ENCODE measurements at regions not wholly inside any gene's neighbourhood (a gene's known extent, or its start where the extent isn't known, plus 50 kb on each side); places are given as distances from the start of the nearest gene placed in this dataset.

DNA sequence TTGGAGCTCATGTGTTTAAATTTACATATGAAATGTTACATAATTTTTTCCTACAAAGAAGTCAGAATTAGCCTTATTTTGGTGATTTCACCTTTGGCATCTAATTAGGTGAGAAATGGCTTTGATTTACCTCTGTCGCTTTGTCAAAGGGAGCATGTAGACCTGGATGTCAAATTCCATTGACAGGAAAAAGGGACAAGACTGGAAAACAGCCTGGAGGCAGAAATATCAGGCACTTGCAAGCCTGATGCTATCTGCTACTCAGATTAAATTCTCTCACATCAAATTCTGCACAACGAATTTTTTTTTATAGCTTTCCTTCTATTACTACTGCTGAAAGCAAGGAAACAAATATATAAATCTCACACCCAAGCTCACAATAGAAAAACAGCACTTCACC is 54.1 kb upstream of the CTNND2 start:
- Histone ChIP-seq H3K9me2 (ENCODE audit: insufficient read depth) (no peaks in the 10 kb centered on the region), H3K4me1 (ENCODE audit: control insufficient read depth in 1 of 2, insufficient read depth in 2 of 2, low read length in 2 of 2) (no peaks in the 10 kb centered on the region), H3K27ac (ENCODE audit: low read depth, low read length) (no peak overlapping the region), H3K79me2 (ENCODE audit: insufficient read depth, low read length) (no peaks in the 10 kb centered on the region), H4K20me1 (ENCODE audit: insufficient read depth) (no peaks in the 10 kb centered on the region), H2AFZ (ENCODE audit: low read depth, low read length, poor library complexity, severe bottlenecking) (no peak overlapping the region), H3K4me2 (ENCODE audit: low read length) (no peak overlapping the region), H3K27me3 (ENCODE audit: insufficient read depth, low read length) (no peaks in the 10 kb centered on the region), H3K36me3 (ENCODE audit: control insufficient read depth in 1 of 2, insufficient read depth in 2 of 2, low read length in 2 of 2) (no peaks in the 10 kb centered on the region), H3K9me3 (ENCODE audit: control insufficient read depth in 1 of 2, insufficient read depth in 1 of 2, low read depth in 1 of 2, low read length in 2 of 2) (peaks cover 8 to 15% of the 10 kb centered on the region in 2 experiments; a peak in 3 of 4 replicates), H3K4me3 (replicated peaks in 1 of 2; ENCODE audit: low read depth in 1 of 2, low read length in 2 of 2) (no peak overlapping the region), H3K9ac (ENCODE audit: low read length) (no peak overlapping the region)
- ATAC-seq = no peak
- intact Hi-C loops (cut with micrococcal nuclease) = no loop called here
- ChIA-PET POLR2A (no interaction called here), CTCF (no interaction called here), RAD21 (ENCODE audit: low non-redundant PET in 1 of 2, low total read pairs in 2 of 2, uncharacterized antibody in 2 of 2, unreplicated experiment in 2 of 2) (no interaction called here)
- TF ChIP-seq RAD21 (IDR thresholded peaks at IDR 0.05; ENCODE audit: low read depth) (no peak), CEBPB (IDR thresholded peaks at IDR 0.05; ENCODE audit: low read depth) (no peak), SP1 (IDR thresholded peaks at IDR 0.05; ENCODE audit: low read depth) (no peak), SIN3A (IDR thresholded peaks at IDR 0.05; ENCODE audit: low read depth) (no peak), EZH2 (IDR thresholded peaks at IDR 0.05) (no peak), TCF7L2 (IDR thresholded peaks at IDR 0.05; ENCODE audit: borderline replicate concordance, extremely low read depth, insufficient read depth, insufficient read length) (no peak), ZNF274 (IDR thresholded peaks at IDR 0.05; ENCODE audit: low read depth, low read length) (no peak), EGR1 (IDR thresholded peaks at IDR 0.05; ENCODE audit: low read depth) (no peak), POLR2A (IDR thresholded peaks at IDR 0.05; ENCODE audit: borderline replicate concordance, extremely low read depth, insufficient read depth, insufficient read length) (no peak), SRF (IDR thresholded peaks at IDR 0.05; ENCODE audit: low read depth) (no peak), JUND (IDR thresholded peaks at IDR 0.05) (no peak), POLR2AphosphoS5 (IDR thresholded peaks at IDR 0.05; ENCODE audit: low read depth, low read length) (no peak), EZH2phosphoT487 (IDR thresholded peaks at IDR 0.05; ENCODE audit: borderline replicate concordance) (no peak), YY1 (IDR thresholded peaks at IDR 0.05; ENCODE audit: extremely low read depth, insufficient replicate concordance, low read depth, low read length) (no peak), FOSL1 (IDR thresholded peaks at IDR 0.05; ENCODE audit: low read depth) (no peak)
- TF ChIP-seq, protein P1, sequence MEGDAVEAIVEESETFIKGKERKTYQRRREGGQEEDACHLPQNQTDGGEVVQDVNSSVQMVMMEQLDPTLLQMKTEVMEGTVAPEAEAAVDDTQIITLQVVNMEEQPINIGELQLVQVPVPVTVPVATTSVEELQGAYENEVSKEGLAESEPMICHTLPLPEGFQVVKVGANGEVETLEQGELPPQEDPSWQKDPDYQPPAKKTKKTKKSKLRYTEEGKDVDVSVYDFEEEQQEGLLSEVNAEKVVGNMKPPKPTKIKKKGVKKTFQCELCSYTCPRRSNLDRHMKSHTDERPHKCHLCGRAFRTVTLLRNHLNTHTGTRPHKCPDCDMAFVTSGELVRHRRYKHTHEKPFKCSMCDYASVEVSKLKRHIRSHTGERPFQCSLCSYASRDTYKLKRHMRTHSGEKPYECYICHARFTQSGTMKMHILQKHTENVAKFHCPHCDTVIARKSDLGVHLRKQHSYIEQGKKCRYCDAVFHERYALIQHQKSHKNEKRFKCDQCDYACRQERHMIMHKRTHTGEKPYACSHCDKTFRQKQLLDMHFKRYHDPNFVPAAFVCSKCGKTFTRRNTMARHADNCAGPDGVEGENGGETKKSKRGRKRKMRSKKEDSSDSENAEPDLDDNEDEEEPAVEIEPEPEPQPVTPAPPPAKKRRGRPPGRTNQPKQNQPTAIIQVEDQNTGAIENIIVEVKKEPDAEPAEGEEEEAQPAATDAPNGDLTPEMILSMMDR (IDR thresholded peaks at IDR 0.05 in 2 of 3, conservative IDR thresholded peaks at IDR 0.05 in 1 of 3; ENCODE audit: borderline replicate concordance in 1 of 3, insufficient read depth in 1 of 3, low read depth in 2 of 3, low read length in 2 of 3) = no peak
- TF ChIP-seq, protein P2, sequence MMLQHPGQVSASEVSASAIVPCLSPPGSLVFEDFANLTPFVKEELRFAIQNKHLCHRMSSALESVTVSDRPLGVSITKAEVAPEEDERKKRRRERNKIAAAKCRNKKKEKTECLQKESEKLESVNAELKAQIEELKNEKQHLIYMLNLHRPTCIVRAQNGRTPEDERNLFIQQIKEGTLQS (IDR thresholded peaks at IDR 0.05) = no peak
- TF ChIP-seq, protein P3, sequence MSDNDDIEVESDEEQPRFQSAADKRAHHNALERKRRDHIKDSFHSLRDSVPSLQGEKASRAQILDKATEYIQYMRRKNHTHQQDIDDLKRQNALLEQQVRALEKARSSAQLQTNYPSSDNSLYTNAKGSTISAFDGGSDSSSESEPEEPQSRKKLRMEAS (IDR thresholded peaks at IDR 0.05) = no peak
- TF ChIP-seq, protein P4, sequence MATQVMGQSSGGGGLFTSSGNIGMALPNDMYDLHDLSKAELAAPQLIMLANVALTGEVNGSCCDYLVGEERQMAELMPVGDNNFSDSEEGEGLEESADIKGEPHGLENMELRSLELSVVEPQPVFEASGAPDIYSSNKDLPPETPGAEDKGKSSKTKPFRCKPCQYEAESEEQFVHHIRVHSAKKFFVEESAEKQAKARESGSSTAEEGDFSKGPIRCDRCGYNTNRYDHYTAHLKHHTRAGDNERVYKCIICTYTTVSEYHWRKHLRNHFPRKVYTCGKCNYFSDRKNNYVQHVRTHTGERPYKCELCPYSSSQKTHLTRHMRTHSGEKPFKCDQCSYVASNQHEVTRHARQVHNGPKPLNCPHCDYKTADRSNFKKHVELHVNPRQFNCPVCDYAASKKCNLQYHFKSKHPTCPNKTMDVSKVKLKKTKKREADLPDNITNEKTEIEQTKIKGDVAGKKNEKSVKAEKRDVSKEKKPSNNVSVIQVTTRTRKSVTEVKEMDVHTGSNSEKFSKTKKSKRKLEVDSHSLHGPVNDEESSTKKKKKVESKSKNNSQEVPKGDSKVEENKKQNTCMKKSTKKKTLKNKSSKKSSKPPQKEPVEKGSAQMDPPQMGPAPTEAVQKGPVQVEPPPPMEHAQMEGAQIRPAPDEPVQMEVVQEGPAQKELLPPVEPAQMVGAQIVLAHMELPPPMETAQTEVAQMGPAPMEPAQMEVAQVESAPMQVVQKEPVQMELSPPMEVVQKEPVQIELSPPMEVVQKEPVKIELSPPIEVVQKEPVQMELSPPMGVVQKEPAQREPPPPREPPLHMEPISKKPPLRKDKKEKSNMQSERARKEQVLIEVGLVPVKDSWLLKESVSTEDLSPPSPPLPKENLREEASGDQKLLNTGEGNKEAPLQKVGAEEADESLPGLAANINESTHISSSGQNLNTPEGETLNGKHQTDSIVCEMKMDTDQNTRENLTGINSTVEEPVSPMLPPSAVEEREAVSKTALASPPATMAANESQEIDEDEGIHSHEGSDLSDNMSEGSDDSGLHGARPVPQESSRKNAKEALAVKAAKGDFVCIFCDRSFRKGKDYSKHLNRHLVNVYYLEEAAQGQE (IDR thresholded peaks at IDR 0.05; ENCODE audit: low read depth) = no peak
- TF ChIP-seq, protein P5, sequence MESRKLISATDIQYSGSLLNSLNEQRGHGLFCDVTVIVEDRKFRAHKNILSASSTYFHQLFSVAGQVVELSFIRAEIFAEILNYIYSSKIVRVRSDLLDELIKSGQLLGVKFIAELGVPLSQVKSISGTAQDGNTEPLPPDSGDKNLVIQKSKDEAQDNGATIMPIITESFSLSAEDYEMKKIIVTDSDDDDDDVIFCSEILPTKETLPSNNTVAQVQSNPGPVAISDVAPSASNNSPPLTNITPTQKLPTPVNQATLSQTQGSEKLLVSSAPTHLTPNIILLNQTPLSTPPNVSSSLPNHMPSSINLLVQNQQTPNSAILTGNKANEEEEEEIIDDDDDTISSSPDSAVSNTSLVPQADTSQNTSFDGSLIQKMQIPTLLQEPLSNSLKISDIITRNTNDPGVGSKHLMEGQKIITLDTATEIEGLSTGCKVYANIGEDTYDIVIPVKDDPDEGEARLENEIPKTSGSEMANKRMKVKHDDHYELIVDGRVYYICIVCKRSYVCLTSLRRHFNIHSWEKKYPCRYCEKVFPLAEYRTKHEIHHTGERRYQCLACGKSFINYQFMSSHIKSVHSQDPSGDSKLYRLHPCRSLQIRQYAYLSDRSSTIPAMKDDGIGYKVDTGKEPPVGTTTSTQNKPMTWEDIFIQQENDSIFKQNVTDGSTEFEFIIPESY (IDR thresholded peaks at IDR 0.05; ENCODE audit: extremely low read depth, insufficient replicate concordance, low read length) = no peak
- BruUV-seq (replicated peaks) = no TSS peak
- DNase-seq (ENCODE audit: low read depth, low spot score) = no peak

Measured in HCT116 (cell line).